ENCODE measurements at regions not wholly inside any gene's neighbourhood (a gene's known extent, or its start where the extent isn't known, plus 50 kb on each side); places are given as distances from the start of the nearest gene placed in this dataset.

DNA sequence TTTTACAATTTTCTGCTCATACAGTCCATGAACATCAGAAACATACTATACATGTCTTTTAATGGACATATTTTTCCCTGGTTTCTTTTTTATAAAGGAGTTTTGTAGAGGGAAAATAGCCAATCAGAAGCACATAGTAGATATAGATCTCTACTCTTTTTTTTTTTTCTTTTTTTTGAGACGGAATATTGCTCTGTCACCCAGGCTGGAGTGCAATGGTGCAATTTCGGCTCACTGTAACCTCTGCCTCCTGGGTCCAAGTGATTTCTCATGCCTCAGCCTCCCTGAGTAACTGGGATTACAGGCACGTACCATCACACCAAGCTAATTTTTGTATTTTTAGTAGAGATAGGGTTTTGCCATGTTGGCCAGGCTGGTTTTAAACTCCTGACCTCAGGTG, 83.2 kb upstream of the MGAT5 start:
- Histone ChIP-seq H3K14ac (ENCODE audit: insufficient read depth, low read length) (no peak overlapping the region), H3K4me1 (ENCODE audit: insufficient read depth, low read length) (no peaks in the 10 kb centered on the region), H3K27ac (ENCODE audit: insufficient read length, low read depth, low read length) (no peak overlapping the region), H2BK20ac (ENCODE audit: low read depth, low read length, poor library complexity, severe bottlenecking) (no peak overlapping the region), H3K23ac (ENCODE audit: insufficient read length, low read depth, low read length) (no peak overlapping the region), H3K79me1 (ENCODE audit: insufficient read depth, low read depth, low read length, poor library complexity, severe bottlenecking) (peaks cover 3% of the 10 kb centered on the region), H2AK5ac (ENCODE audit: insufficient read length, low read length) (no peak overlapping the region), H2BK5ac (ENCODE audit: insufficient read length, low read length) (no peak overlapping the region), H4K8ac (replicated peaks; ENCODE audit: insufficient read length, low read depth, low read length) (no peak overlapping the region), H4K20me1 (ENCODE audit: control insufficient read depth, insufficient read depth, insufficient read length) (no peaks in the 10 kb centered on the region), H2BK120ac (ENCODE audit: low read depth, low read length, poor library complexity, severe bottlenecking) (no peak overlapping the region), H2BK15ac (ENCODE audit: low read depth, low read length) (no peak overlapping the region), H3K27me3 (ENCODE audit: insufficient read depth, low read length) (no peaks in the 10 kb centered on the region), H3K4me2 (ENCODE audit: insufficient read depth, insufficient read length, low read length) (no peak overlapping the region), H2BK12ac (ENCODE audit: insufficient read length, low read depth, low read length) (no peak overlapping the region), H3K9ac (ENCODE audit: extremely low read depth, insufficient read length, low read length) (no peak overlapping the region), H3K9me3 (ENCODE audit: control insufficient read depth, low read depth, low read length) (no peaks in the 10 kb centered on the region), H3K4ac (ENCODE audit: low read depth, low read length) (no peak overlapping the region), H3K79me2 (ENCODE audit: insufficient read depth, low read length) (no peaks in the 10 kb centered on the region; the same call in 1 of the 2 replicates), H2AFZ (ENCODE audit: low read length) (no peak overlapping the region), H3K23me2 (ENCODE audit: insufficient read length, low read depth, low read length, poor library complexity, severe bottlenecking) (no peaks in the 10 kb centered on the region), H4K91ac (ENCODE audit: insufficient read length, low read depth, low read length) (no peak overlapping the region), H3T11ph (ENCODE audit: low read length) (no peak overlapping the region), H3K18ac (ENCODE audit: insufficient read length, low read depth, low read length) (no peak overlapping the region), H3K56ac (ENCODE audit: insufficient read length, low read depth, low read length) (no peak overlapping the region), H4K5ac (ENCODE audit: insufficient read length, low read depth, low read length) (no peak overlapping the region)
- peaks cover 21 to 26% of the 10 kb centered on the region in 2 experiments for H3K4me1 Mint-ChIP-seq
- DNase-seq, result no peak
- H3K27ac Mint-ChIP-seq, result no peak overlapping the region; a peak in 1 of 7 replicates
- no CpG with 5 or more reads among the region's 3 CpGs for WGBS (ENCODE audit: extremely low coverage, insufficient read length, low lambda C conversion rate)
- no peak overlapping the region for H3K4me3 Mint-ChIP-seq
- H3K9me3 Mint-ChIP-seq, result no peaks in the 10 kb centered on the region
- peaks cover 0 to 5% (median 2%) of the 10 kb centered on the region in 3 experiments; a peak in 1 of 7 replicates for H3K36me3 Mint-ChIP-seq (ENCODE audit: insufficient read depth in 1 of 3, low read depth in 3 of 3)
- H3K27me3 Mint-ChIP-seq (ENCODE audit: low read depth), result no peaks in the 10 kb centered on the region
- TF ChIP-seq, protein P1, sequence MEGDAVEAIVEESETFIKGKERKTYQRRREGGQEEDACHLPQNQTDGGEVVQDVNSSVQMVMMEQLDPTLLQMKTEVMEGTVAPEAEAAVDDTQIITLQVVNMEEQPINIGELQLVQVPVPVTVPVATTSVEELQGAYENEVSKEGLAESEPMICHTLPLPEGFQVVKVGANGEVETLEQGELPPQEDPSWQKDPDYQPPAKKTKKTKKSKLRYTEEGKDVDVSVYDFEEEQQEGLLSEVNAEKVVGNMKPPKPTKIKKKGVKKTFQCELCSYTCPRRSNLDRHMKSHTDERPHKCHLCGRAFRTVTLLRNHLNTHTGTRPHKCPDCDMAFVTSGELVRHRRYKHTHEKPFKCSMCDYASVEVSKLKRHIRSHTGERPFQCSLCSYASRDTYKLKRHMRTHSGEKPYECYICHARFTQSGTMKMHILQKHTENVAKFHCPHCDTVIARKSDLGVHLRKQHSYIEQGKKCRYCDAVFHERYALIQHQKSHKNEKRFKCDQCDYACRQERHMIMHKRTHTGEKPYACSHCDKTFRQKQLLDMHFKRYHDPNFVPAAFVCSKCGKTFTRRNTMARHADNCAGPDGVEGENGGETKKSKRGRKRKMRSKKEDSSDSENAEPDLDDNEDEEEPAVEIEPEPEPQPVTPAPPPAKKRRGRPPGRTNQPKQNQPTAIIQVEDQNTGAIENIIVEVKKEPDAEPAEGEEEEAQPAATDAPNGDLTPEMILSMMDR (conservative IDR thresholded peaks at IDR 0.05), result no peak
